H1 (cell line): ENCODE measurements at regions not wholly inside any gene's neighbourhood (a gene's known extent, or its start where the extent isn't known, plus 50 kb on each side); places are given as distances from the start of the nearest gene placed in this dataset.

ENCODE experiments used
- CTCF ChIA-PET: fragments of 300-600 bp; sonication (Branson Sonifier 250); formaldehyde crosslinking; loops from one replicate; lab custom pipeline; 2021; ENCODE audit not compliant: partially characterized antibody; lab: Charles Lee
- POLR2A ChIA-PET: fragments of 300-600 bp; sonication (Branson Sonifier 250); formaldehyde crosslinking; loops from one replicate; lab custom pipeline; 2021; ENCODE audit warnings: inconsistent platforms; ENCODE audit not compliant: partially characterized antibody; lab: Charles Lee
- DNase-seq, 2 experiments: peaks; one replicate each; pipeline versions ENCODE4 v3.0.0 to v3.0.0-alpha.2; 2010 to 2022; ENCODE audit warnings: low spot score in 2 of 2, low read depth in 1 of 2, mixed read lengths in 1 of 2
- FAIRE-seq: peaks from 2 replicates; lab custom pipeline; 2011; peaks lifted over from hg19 to GRCh38; lab: Jason Lieb, UNC
- H2AFZ ChIP-seq: 2 replicates; pipeline ENCODE4 v1.8.1; 2012; ENCODE audit warnings: low read length, inconsistent platforms
- H2AK5ac ChIP-seq: 2 replicates; pipeline ENCODE4 v1.6.1; 2013; ENCODE audit warnings: low read depth, low read length
- H2BK120ac ChIP-seq: replicated peaks from 2 replicates; pipeline ENCODE3; 2013; ENCODE audit warnings: low read depth, low read length, inconsistent platforms
- H2BK12ac ChIP-seq: 2 replicates; pipeline ENCODE4 v1.6.1; 2013; ENCODE audit warnings: low read depth, low read length
- H2BK15ac ChIP-seq: 2 replicates; pipeline ENCODE4 v1.6.1; 2013; ENCODE audit warnings: low read length
- H2BK20ac ChIP-seq: 2 replicates; pipeline ENCODE4 v1.6.1; 2013; ENCODE audit warnings: low read length
- H2BK5ac ChIP-seq: 2 replicates; pipeline ENCODE4 v1.6.1; 2013; ENCODE audit warnings: low read depth, low read length
- H3K14ac ChIP-seq: 2 replicates; pipeline ENCODE4 v1.6.1; 2013; ENCODE audit warnings: inconsistent platforms; ENCODE audit not compliant: insufficient read length
- H3K18ac ChIP-seq: 2 replicates; pipeline ENCODE4 v1.6.1; 2013; ENCODE audit warnings: low read length; ENCODE audit errors: extremely low read depth
- H3K23ac ChIP-seq: 2 replicates; pipeline ENCODE4 v1.6.1; 2013; ENCODE audit warnings: inconsistent platforms; ENCODE audit not compliant: insufficient read length
- H3K23me2 ChIP-seq: 2 replicates; pipeline ENCODE4 v1.6.1; 2013; ENCODE audit warnings: low read depth, low read length
- H3K27ac ChIP-seq: 2 replicates; pipeline ENCODE4 v1.6.1; 2011; ENCODE audit warnings: low read depth, low read length, inconsistent platforms
- H3K27me3 ChIP-seq, 4 experiments: replicated peaks in 1 of 4; 1 replicate in 1 of 4; 2 replicates in 3 of 4; pipeline versions ENCODE4 v1.6.1 to v1.8.1; 2011 to 2013; ENCODE audit warnings: low read length in 3 of 4, mild to moderate bottlenecking in 3 of 4, inconsistent platforms in 2 of 4, mixed read lengths in 2 of 4, moderate library complexity in 1 of 4; ENCODE audit not compliant: control insufficient read depth in 3 of 4, insufficient read depth in 3 of 4; ENCODE audit errors: extremely low read depth in 1 of 4
- H3K36me3 ChIP-seq, 4 experiments: 2 replicates each; pipeline versions ENCODE4 v1.6.1 to v1.8.1; 2011 to 2013; ENCODE audit warnings: mild to moderate bottlenecking in 4 of 4, low read length in 3 of 4, moderate library complexity in 2 of 4, control low read depth in 1 of 4, inconsistent platforms in 1 of 4; ENCODE audit not compliant: insufficient read depth in 4 of 4, control insufficient read depth in 2 of 4
- H3K4ac ChIP-seq: replicated peaks from 2 replicates; pipeline ENCODE3; 2013; ENCODE audit warnings: low read length, low read depth, mixed read lengths, inconsistent platforms; ENCODE audit not compliant: insufficient read length
- H3K4me1 ChIP-seq, 4 experiments: replicated peaks in 1 of 4; 1 replicate in 1 of 4; 2 replicates in 3 of 4; pipeline versions ENCODE4 v1.6.1 to v1.8.1; 2011 to 2013; ENCODE audit warnings: low read length in 3 of 4, inconsistent platforms in 2 of 4, mixed read lengths in 1 of 4; ENCODE audit not compliant: insufficient read depth in 4 of 4, control insufficient read depth in 3 of 4
- H3K4me2 ChIP-seq, 2 experiments: 2 replicates each; pipeline versions ENCODE4 v1.6.1 to v1.8.1; 2011 to 2013; ENCODE audit warnings: low read depth in 2 of 2, low read length in 2 of 2, control low read depth in 1 of 2, inconsistent platforms in 1 of 2, mild to moderate bottlenecking in 1 of 2; ENCODE audit not compliant: insufficient read depth in 1 of 2
- H3K4me3 ChIP-seq, 4 experiments: fragments of 200-600, 300-600 bp in 1 of 4; sonication (generic), shearing (Covaris generic), sonication (Bioruptor Twin) in 1 of 4; 2 replicates each; pipeline versions ENCODE4 v1.5.1 to v1.8.1; 2011 to 2016; ENCODE audit warnings: low read length in 4 of 4, low read depth in 3 of 4, control low read depth in 2 of 4, inconsistent platforms in 2 of 4, mild to moderate bottlenecking in 2 of 4, mixed read lengths in 1 of 4, moderate library complexity in 1 of 4; ENCODE audit not compliant: insufficient read depth in 2 of 4; ENCODE audit errors: extremely low read depth in 1 of 4
- H3K56ac ChIP-seq: replicated peaks from 2 replicates; pipeline ENCODE3; 2013; ENCODE audit warnings: low read depth, mild to moderate bottlenecking, mixed read lengths, low read length, inconsistent platforms; ENCODE audit not compliant: insufficient read length
- H3K79me1 ChIP-seq: 2 replicates; pipeline ENCODE4 v1.6.1; 2013; ENCODE audit warnings: low read depth, low read length, control low read depth
- H3K79me2 ChIP-seq, 2 experiments: 2 replicates each; pipeline versions ENCODE4 v1.6.1 to v1.8.1; 2012 to 2013; ENCODE audit warnings: low read length in 2 of 2, mild to moderate bottlenecking in 2 of 2, inconsistent platforms in 1 of 2; ENCODE audit not compliant: insufficient read depth in 2 of 2, control insufficient read depth in 1 of 2
- H3K9ac ChIP-seq, 4 experiments: replicated peaks in 1 of 4; 1 replicate in 1 of 4; 2 replicates in 3 of 4; pipeline versions ENCODE4 v1.6.1 to v1.8.1; 2011 to 2013; ENCODE audit warnings: low read depth in 3 of 4, low read length in 3 of 4, control low read depth in 2 of 4, mild to moderate bottlenecking in 2 of 4, moderate library complexity in 2 of 4, inconsistent platforms in 1 of 4; ENCODE audit errors: extremely low read depth in 1 of 4
- H3K9me3 ChIP-seq, 2 experiments: 2 replicates each; pipeline versions ENCODE4 v1.6.1 to v1.8.1; 2012 to 2013; ENCODE audit warnings: mild to moderate bottlenecking in 2 of 2, moderate library complexity in 2 of 2, control low read depth in 1 of 2, inconsistent platforms in 1 of 2, low read depth in 1 of 2, low read length in 1 of 2, mixed read lengths in 1 of 2; ENCODE audit not compliant: insufficient read depth in 2 of 2
- H4K20me1 ChIP-seq, 2 experiments: replicated peaks in 1 of 2; 2 replicates each; pipeline versions ENCODE3 to v1.8.1; 2011 to 2013; ENCODE audit warnings: inconsistent platforms in 2 of 2, low read length in 2 of 2, mild to moderate bottlenecking in 1 of 2; ENCODE audit not compliant: insufficient read depth in 2 of 2, control insufficient read depth in 1 of 2
- H4K5ac ChIP-seq: 2 replicates; pipeline ENCODE4 v1.6.1; 2013; ENCODE audit warnings: low read length, low read depth, mixed read lengths, inconsistent platforms; ENCODE audit not compliant: insufficient read length
- H4K8ac ChIP-seq: 2 replicates; pipeline ENCODE4 v1.8.0; 2013; ENCODE audit warnings: mild to moderate bottlenecking, moderate library complexity, low read length, inconsistent platforms; ENCODE audit not compliant: insufficient read depth; ENCODE audit errors: extremely low read depth
- H4K91ac ChIP-seq: replicated peaks from 2 replicates; pipeline ENCODE3; 2013; ENCODE audit warnings: low read length, mixed read lengths, inconsistent platforms; ENCODE audit not compliant: insufficient read length
- CHD1 ChIP-seq: IDR thresholded peaks from 2 replicates; pipeline ENCODE4 v1.6.1; 2012; ENCODE audit warnings: low read depth, low read length, improper control_type of control experiment
- WGBS, 2 experiments: shearing (Covaris generic) in 1 of 2; methylation state at CpG; one replicate each; pipeline versions ENCODE4 v1.1.6 to v1.1.7; 2013 to 2015; ENCODE audit warnings: low lambda C conversion rate in 2 of 2, mixed read lengths in 2 of 2, inconsistent platforms in 1 of 2, low coverage in 1 of 2, missing lambda C conversion rate in 1 of 2; ENCODE audit not compliant: insufficient replicate concordance in 2 of 2, insufficient coverage in 1 of 2, insufficient read length in 1 of 2; ENCODE audit errors: extremely low coverage in 1 of 2, missing lambda C conversion rate in 1 of 2; 5-methylcytosine and 5-hydroxymethylcytosine counted together

- no peak for DNase-seq
- H3K4ac ChIP-seq: no peak overlapping the region
- H3K9ac ChIP-seq: no peak overlapping the region
- no peak overlapping the region for H3K4me3 ChIP-seq
- H3K23me2 ChIP-seq: no peaks in the 10 kb centered on the region
- peaks cover 0 to 3% (median 0%) of the 10 kb centered on the region in 4 experiments; a peak in 1 of 7 replicates for H3K27me3 ChIP-seq
- no peak overlapping the region for H2AFZ ChIP-seq
- no peak overlapping the region for H3K14ac ChIP-seq
- H2BK15ac ChIP-seq: no peak overlapping the region
- no peak for FAIRE-seq
- H4K91ac ChIP-seq: no peak overlapping the region
- no peak overlapping the region for H2AK5ac ChIP-seq
- H3K4me2 ChIP-seq: no peak overlapping the region
- ChIA-PET CTCF (no interaction called here), POLR2A (no interaction called here)
- H4K8ac ChIP-seq: no peak overlapping the region
- no peak overlapping the region for H2BK120ac ChIP-seq
- H2BK20ac ChIP-seq: no peak overlapping the region
- H3K79me1 ChIP-seq: no peaks in the 10 kb centered on the region
- no peaks in the 10 kb centered on the region for H3K4me1 ChIP-seq
- WGBS, 2 experiments: 96% methylated on average over 2 of the region's 2 CpGs; no CpG with 5 or more reads in 1 of the 2 experiments
- no peak overlapping the region for H3K27ac ChIP-seq
- no peak overlapping the region for H3K23ac ChIP-seq
- no peak overlapping the region for H2BK12ac ChIP-seq
- no peak overlapping the region for H4K5ac ChIP-seq
- no peak overlapping the region for H2BK5ac ChIP-seq
- H3K56ac ChIP-seq: no peak overlapping the region
- H3K79me2 ChIP-seq: no peaks in the 10 kb centered on the region
- peaks cover 0 to 11% of the 10 kb centered on the region in 2 experiments; a peak in 1 of 4 replicates for H3K9me3 ChIP-seq
- no peak overlapping the region for H3K18ac ChIP-seq
- H3K36me3 ChIP-seq: no peaks in the 10 kb centered on the region
- no peaks in the 10 kb centered on the region for H4K20me1 ChIP-seq
- TF ChIP-seq CHD1: no peak
These were observed 118.6 kb upstream of the CDC42EP3 start for GRCh38 chr2:37790019-37790418.
